ENCODE measurements at regions not wholly inside any gene's neighbourhood (a gene's known extent, or its start where the extent isn't known, plus 50 kb on each side); places are given as distances from the start of the nearest gene placed in this dataset.

DNA sequence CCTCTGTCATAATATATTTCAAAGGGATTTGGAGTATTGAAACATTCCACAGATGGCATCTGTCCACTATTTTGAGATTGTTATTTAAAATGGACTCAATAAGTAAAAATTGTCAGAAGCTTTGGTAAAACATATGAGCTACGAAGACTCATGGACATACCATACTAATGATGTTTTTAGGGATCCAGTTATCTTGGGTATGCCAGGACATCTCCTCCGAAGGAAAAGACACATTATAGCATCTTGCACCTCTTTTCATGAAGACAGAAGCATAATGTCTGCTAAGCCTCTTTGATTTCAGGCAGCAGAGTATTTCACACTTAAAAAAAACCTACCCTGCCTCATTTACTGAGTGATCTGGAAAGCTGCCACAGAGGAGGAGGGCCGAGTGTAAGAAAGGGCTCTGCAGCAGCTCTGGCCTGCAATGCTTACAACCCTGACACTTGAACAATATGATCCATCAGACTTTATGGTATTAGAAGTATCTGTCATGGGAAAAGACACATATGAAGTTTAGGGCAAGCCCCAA lies 284.8 kb downstream of the TUSC7 start (continued):
- TF ChIP-seq EZH2 (IDR thresholded peaks at IDR 0.05; ENCODE audit: low read depth, low read length, severe bottlenecking) (no peak), NRF1 (IDR thresholded peaks at IDR 0.05; ENCODE audit: low read depth, low read length) (no peak), RXRA (IDR thresholded peaks at IDR 0.05; ENCODE audit: insufficient read depth, low read depth, low read length) (no peak)
